SU-DHL-6 (cell line): ENCODE measurements at regions not wholly inside any gene's neighbourhood (a gene's known extent, or its start where the extent isn't known, plus 50 kb on each side); places are given as distances from the start of the nearest gene placed in this dataset.

ENCODE experiments used
- CTCF ChIP-seq: fragments of 200-600 bp; sonication (generic); IDR thresholded peaks from one replicate; pipeline ENCODE4 v1.5.1; 2017; ENCODE audit warnings: antibody characterized with exemption, mild to moderate bottlenecking, low read length, moderate library complexity; ENCODE audit not compliant: insufficient read depth, poor library complexity, severe bottlenecking
- EZH2phosphoT487 ChIP-seq: fragments of 200-600 bp; sonication (generic), shearing (Covaris generic); conservative IDR thresholded peaks from 2 replicates; pipeline ENCODE4 v1.6.1; 2018; ENCODE audit warnings: mild to moderate bottlenecking, antibody characterized with exemption, low read length, moderate library complexity, mixed read lengths

DNA sequence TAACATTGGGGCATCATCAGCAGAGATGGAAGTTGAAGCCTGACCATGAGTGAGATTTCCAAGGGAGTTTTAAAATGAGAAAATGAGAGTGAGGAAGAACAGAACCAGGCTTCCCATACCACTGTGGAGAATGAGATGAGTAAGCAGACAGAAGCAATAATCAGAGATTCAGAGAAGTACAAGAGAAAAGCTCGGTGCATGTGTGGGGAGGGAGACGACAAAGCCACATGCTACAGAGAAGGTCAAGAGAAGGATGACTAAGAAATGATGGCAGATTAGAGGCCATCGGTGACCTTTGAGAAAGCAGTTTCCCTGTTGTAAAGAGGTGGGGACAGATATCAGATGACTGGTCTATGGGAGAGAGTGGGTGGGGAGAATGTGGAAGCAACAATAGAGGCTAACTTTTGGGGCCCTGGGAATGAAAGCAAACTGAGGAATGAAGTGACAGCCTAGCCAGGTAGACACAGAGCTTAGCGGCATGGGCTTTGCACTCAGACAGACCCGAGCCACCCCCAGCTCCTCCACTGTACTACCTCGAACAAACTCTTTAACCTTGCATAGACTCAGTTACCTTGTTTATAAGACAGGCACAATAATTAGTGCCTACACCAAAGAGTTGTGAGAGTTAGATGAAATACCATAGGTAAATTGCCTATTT lies 207.7 kb downstream of the PIK3R1 start:
- TF ChIP-seq CTCF: no peak
- TF ChIP-seq EZH2phosphoT487: no peak
